NCI-H2227 (cell line): ENCODE measurements at regions not wholly inside any gene's neighbourhood (a gene's known extent, or its start where the extent isn't known, plus 50 kb on each side); places are given as distances from the start of the nearest gene placed in this dataset.
A peak's percentile ranks its signal among the peaks of the same experiment; 100 is the strongest.

Experiments
- DNase-seq: peaks from one replicate; lab custom pipeline; 2025; ENCODE audit not compliant: unreplicated experiment; lab: John Stamatoyannopoulos, UW

DNA sequence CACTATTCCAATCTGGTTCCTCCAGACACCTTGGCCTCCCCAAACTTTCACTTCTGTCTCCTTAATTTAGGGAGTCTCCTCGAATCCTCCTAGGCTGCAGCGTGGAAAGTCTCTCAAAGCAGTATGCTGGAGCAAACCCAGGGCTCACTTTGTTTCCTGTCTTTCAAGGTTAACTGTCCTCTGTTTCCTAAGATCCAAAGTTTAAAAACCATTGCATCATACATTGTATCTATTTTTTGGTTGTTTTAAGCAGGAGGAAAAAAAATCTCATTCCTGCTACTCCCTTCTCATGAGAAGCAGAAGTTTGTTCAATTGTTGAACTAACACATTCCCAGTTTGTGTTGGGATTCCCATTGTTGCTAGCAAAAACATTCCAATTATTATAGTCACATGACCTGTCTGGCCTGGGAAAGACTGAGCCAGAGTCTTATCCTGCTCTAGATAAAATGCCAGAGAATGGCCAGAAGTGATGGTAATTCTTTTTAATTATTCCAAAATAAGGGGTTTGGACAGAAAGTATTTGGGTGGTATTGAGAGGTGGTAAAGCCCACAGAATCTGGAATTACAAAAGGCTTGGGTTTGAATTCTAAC lies 67.3 kb downstream of the HSPB8 start:
- no peak for DNase-seq

DNA sequence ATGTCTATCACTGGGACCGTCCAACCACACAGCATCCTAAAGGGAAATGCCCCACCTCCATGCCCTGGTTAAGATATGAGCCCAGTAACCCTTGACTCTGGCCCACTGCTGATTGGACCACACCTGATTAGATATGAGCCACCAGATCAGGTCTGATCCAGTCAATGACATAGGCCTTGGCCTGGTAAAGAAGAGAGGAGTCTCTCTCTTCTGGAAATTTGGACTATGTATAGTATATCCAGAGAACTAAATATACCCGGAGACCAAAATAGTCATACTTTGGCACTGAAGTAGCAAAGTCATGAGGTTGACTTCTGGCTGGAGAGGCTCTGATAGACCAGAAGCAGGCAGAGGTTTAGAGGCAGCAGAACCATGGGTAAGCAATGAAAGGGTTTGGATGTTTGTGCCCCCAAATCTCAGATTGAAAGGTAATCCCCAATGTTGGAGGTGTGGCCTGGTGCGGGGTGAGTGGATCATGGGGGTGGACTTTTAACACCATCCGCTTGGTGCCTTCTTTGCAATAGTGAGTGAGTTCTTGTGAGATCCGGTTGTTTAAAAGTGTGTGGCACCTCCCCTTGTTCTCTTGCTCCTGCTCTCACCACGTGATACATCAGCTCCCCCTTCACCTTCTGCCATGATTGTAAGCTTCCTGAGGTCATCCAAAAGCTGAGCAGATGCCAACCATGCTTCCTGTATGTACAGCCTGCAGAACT lies 68.4 kb downstream of the HSPB8 start:
- DNase-seq: no peak

DNA sequence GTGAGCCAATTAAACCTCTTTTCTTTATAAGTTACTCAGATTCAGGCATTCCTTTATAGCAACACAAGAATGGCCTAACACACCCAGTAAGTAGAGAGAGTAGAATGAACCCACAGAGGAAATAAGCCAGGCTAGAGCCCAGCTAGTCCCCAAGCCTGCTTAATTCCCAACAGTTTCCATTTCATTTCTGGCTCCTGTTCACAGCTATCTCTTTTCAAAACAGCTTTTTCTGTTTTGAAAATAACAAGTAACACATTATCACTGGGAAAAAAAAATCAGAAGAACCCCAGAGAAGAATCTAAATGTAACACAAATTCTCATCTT lies 69.0 kb downstream of the HSPB8 start:
- no peak for DNase-seq

DNA sequence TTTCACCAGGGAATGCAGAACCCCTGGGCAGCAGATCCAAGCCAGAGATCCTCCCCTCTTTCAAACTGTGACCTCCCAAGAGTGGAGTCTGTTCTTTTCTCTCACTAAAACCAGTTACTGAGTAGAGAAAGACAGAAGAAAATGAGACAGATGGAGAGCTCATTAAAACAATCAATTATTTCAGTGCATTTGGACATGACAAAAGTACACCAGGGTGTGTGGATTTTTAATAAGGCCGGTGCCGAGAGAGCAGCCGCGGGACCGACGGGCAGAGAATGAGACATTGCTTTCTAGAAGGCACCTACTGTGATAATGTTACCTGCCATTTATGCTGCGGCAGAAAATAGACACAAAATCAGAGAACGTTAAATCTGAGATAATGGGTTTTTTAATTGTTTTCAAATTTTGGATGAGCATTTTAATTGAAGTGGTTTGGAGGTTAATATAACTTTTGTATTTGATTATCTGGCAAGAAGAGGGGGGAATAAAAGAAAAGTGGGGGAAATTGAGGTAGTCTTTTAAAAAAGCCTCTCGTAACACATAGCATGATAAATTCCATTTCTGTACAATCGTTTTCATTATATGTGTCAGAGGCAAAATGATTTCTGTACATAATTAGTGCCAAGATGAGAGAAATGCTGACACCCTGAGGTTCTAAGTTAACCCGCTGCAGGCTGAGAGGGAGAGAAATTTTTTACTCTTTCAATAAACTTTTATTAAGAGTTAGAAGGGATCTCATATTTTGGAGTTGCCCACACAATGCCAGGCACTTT lies 70.8 kb downstream of the HSPB8 start:
- DNase-seq: peak; percentile 40

DNA sequence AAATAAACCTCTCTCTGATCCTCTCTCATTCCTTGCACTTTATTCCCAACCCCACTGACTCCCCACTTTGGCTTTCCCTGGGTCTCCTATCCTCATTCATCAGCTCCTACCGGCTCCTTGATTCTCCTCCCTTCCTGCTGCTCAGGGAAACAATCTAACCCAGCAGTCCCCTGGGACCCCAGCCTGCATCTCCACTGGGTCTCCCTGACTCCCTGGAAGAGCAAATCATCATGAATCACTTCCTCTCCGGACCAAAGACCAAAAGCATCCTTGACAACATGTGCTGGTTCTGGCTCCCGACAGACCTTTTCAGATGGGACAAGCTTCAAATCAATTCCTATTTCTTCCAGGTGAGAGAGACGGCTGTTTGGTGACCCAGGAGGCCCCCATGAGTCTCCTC lies 76.6 kb downstream of the HSPB8 start:
- no peak for DNase-seq

DNA sequence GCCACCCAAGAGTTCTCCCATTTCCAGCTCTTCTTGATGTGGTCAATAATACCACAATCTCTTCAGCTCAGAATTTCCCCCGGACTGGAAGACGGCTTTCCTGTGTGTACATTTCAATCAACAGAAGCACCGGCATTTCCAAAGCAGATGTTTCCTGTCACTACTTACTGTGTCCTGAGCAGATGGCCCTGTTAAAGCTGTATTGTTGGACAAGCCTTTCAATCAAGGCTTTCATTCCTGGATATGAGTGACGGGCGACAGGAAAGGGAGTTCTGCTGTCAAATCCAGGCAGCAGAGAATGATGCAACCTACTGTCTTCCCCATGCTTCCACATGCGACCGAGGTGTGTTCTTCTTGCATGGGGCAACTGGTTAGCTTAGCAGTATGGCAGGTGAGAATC lies 76.4 kb upstream of the CCDC60 start:
- no peak for DNase-seq

DNA sequence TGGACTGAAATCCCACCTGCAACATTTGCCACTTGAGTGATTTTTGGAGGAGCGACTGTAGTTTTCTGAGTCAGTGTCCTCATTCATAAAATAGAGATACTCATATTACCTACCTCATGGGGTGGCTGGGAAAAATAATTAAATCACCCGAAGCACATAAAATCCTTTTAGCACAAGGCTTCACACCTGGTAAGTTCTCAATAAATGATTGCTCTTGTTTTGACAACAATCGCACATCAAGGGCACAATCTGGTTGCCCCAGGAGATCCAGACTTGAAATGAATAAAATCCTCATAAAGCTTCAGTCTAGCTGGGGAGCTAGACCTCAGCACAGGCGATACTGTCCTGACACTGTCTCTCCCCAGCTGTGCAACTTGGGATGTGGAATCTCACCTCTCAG lies 76.0 kb upstream of the CCDC60 start:
- DNase-seq: no peak

DNA sequence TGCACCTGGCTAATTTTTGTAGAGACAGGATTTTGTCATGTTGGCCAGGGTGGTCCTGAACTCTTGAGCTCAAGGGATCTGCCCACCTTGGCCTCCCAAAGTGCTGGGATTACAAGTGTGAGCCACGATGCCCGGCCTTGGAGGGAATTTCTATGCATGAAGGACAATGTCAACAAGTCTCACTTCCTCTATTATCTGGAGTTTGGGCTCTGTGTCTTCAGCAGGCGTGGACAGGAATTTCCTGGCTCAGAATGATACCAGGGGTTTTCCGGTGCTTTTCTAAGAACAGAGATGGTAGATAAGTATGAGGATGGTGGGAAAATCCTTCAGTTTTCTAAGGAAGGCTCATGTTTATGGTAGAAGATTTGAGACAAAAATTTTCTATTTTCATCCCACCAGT lies 75.0 kb upstream of the CCDC60 start:
- DNase-seq: no peak

DNA sequence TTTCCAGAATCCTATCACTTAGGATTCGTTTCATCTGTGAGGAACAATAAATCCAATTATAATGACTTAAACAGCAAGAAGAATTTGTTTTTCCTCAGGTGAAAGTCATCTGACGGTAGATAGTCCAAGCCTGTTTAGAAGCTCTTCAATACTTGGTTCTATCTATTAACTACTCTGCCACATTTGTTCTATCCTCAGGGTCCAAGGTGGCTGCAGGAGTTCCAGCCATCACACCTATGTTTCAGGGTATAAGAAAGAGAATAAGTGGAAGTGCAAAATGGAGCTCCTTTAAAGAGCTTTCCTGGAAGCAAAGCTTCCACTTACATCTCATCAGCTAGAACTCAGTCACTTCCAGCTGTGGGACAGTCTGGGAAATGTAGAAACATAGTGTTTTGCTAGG lies 72.1 kb upstream of the CCDC60 start:
- no peak for DNase-seq

DNA sequence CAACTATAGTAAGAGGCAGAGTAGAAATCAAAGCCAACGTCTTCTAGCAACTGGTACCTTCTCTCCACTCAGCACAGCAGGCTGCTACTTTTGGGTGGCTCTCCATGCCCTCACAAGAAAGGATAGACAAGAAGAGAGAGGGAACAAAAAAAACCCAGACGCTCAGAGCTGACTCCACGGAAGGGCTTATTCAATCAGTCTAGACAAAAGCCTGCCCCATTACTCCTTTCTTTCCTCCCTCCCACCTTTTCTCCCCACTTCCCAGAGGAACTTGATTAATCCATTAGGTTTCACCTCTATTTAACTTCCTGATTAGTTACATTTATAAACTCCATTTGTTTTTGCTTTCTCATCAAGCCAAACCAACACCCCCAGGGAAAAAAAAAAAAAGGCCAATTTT lies 71.1 kb upstream of the CCDC60 start:
- DNase-seq: no peak

DNA sequence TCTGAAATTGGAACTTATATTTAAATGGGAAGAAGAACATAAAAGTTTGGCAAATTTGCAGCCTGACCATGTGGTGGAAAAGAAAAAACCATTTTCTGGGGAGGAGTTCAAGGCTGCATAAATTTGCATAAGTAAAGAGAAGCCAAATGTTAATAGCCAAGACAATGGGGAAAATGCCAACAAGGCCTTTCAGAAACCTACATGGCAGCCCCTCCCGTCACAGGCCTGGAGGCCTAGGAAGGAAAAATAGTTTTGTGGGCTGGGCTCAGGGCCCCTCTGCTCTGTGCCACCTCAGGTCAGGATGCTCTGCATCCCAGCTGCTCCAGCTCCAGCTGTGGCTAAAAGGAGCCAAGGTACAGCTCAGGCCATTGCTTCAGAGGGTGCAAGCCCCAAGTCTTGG lies 67.6 kb upstream of the CCDC60 start:
- no peak for DNase-seq

DNA sequence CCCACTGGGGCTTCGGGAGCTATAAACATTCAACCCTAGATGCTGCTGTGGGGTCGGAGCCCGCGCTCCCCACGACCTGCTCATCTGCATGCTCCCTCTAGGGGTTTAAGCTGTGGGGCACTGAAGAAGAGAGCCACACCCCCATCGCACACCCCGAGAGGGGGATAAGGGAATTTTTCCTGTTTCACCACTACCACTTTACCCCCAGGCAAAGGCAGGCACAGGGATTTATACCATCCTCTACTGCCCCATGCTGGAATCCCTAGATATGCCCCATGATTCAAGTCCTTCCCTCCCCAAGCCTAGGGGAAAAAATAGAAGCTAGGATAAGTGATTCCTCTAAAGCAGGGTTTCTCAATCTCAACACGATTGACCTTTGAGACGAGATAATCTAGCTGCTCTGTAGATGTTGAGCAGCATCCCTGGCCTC lies 59.9 kb upstream of the CCDC60 start:
- no peak for DNase-seq

DNA sequence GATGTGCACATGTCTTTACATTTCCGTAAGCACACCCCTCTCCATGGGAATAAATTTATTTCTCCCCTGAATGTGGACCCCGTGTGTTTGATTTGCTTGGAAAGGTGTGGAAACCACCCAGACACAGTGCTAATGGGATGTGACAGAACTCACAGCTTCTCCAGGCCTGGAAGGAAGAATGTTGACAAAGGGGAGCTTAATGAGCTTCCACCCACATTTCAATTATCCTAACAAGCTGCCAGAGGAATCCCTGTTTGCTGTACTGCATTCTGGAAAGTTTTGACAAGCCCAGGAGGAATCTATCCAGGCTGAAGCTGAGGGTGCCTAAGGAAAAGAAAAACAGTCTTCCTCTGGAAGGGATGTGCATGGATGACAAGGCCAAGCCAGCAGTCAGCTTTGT lies 51.2 kb upstream of the CCDC60 start:
- no peak for DNase-seq
